Activated naive CD4-positive, alpha-beta T cell treated with anti-CD3 and anti-CD28 coated beads, Interleukin-2, amount 50 U/mL, for 16 hours (primary cell): ENCODE measurements at regions not wholly inside any gene's neighbourhood (a gene's known extent, or its start where the extent isn't known, plus 50 kb on each side); places are given as distances from the start of the nearest gene placed in this dataset.

Experiments used
- DNase-seq: peaks from one replicate; pipeline ENCODE4 v3.0.0-alpha.2; 2020

DNA sequence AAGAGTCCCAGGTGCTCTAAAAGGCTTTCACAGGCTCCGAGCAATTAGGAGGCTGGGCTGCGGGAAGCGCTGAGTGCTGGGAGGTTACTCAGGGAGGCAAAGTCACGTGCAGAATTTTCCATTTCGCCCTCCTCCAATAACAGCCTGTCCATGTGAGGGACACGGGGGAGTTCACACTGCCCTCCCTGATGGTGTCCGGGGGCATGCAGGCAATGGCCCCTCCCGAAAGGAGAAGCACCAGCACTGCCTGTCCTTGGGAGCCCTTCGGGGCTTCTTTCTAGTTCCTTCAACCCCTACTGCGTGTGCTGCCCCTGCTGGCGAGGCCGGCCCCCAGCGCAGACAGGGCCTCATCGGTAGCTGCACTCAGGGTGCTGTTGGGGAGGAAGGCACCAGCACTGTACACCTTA lies 63.1 kb upstream of the HPCAL1 start:
- peak; percentile 6 for DNase-seq

- DNase-seq, result peak; percentile 5
These were observed 62.5 kb upstream of the HPCAL1 start for GRCh38 chr2:10240161-10240681.

DNA sequence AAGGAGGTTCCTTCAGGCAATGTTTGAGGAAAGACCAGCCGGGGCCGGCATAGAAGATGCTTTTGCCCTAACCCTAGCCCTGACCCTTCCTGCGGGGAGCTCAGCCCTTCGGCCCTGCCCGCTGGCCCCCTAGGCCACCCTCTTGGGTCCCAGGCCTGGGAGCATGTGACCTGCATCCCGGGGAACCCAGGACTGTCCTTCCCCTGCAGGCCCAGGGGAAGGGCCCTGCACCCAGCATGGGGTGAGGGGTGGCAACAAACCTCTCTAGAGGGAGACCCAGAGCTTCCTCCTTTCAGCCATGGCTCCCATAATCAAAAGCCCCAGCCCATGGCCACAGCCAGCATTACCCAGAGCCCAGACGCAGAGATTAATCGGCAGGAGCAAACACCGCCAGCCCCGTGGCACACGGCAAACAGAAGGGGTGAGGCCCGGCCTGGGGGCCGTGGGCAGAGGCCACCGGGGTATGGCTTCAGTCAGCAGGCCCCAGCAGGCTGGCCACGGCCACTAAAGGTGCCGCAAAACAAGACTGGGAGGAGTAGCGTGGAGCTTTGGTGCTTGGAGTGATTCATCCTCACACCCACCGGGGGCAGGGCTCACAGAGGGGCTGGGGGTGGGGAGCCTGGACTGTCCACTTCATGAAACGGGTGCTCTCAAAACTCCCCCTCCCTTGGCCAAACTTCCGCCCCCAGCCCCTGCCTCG lies 61.6 kb upstream of the HPCAL1 start:
- peak; percentile 4 for DNase-seq

DNA sequence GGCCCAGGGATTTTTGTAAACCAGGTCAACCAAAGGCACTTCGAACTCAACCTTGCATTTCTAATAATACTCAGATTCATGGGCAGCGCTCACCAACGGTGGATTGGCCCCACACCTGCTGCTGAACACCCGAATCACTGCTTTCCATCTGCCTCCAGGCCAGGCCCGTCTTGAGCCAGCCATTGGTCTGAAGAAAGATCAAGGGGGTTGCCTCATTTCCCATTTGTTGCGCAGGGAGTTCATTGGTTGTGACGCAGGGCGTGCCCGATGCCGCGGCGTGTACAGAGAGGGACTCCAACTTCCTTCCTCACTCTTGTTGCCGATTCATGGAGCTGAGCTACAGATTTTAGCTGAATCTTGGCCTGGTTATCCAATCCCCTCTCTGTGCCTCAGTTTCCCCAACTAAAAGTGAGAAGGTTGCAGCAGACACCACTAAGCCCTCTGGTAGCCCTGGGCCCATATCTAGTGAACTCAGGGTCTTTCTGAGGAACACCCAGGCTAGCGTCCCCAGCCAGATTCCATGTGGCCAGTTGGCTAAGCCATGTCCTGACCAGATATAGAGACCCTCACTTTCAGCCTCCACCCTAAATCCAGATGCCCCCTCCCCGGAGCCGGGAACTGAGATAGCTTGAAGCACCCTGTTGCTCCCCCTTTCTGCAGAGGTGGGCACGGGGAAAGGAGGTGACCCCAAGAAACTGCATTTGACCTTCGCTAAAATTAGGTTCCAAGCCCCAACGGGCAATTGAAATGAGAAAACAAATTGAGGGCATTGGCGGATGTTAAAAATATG lies 60.9 kb upstream of the HPCAL1 start:
- DNase-seq, result peak; percentile 3

DNA sequence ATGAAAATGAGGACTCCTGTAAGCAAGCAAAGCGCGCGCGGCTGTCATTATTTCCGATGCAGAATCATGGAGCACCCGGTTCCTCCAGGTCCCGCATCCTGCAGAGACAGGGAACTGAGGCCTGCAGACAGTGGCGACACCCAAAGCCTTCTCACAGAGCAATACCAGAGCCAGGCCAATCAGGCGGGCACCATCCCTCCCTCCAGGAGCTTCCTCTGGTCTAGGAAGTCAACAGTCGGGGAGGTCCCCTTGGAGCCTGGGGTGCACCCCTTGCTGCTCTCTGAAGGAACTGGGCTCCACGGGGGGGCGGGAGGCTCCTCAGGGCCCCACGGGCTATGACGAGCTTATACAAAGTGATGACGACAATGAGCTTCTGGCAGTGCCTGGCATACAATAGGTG lies 60.3 kb upstream of the HPCAL1 start:
- no peak for DNase-seq

DNA sequence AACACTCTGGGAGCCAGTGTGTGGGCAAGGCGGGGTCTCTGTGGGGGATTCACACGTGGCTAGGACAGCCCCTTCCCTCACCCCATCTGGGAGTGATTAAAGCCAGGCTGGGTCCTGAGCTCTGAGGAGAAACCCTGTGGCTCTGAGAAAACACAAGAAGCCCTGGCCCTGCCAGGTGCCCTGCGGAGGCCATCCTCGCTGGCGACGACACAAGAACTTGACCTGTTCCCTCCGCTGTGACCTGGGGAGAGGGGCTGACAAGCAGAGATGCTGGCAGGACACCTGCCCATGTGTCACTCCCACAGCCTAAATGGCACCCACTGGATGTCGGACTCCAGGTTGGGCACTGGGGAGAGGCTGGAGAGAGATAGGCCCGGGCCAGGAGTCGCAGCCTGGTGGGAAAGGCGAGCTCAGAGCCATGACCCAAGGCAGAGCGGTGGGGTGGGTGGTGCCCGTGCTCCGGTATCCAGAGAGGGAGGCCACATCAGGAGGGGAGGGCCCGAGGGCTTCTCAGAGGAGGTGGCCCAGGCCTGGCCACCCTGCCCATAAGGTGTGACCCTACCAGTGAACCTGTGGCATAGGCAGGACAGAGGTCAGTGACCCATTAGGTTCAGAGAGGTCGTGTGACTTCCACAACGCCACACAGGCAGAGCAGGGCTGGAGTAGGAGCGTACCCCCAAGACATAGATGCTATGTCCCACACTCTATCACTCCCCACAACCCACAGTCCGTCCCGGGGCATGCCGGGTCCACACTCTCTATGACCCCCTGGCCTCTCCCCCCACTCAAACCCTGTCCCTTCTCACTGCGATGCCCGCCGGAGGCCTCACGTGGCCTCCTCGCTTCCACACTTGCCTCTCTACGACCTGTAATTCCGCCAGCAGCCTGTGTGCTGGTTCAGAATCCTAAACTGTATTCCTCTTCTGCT lies 59.4 kb upstream of the HPCAL1 start:
- peak; percentile 8 for DNase-seq

GRCh38 chr2:10243926-10244270 lies 58.8 kb upstream of the HPCAL1 start:
- DNase-seq, result peak; percentile 1

GRCh38 chr2:10245021-10245420 lies 57.7 kb upstream of the HPCAL1 start:
- peak; percentile 3 for DNase-seq

DNA sequence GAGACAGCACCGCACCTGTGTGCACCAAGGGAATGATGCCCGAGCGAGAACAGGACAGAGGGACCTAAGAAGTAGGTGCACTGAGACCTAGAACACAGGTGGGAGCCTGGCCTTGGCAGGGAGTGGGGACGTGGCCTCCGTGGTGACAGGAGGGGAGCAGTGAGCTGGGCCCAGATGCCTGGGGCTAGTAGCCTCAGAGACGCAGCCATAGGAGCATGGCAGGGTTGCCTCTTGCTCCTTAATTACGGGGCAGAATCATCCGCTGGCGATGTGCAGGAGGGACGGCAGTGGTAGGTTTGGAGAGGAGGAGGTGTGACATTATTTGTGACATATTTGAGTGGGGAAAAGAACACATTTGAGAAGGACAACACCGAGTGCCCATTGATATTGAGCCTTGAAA lies 57.0 kb upstream of the HPCAL1 start:
- DNase-seq, result no peak

- DNase-seq, result no peak
These were observed 56.3 kb upstream of the HPCAL1 start for GRCh38 chr2:10246370-10246769.

GRCh38 chr2:10246831-10247230 lies 55.9 kb upstream of the HPCAL1 start:
- DNase-seq, result no peak

DNA sequence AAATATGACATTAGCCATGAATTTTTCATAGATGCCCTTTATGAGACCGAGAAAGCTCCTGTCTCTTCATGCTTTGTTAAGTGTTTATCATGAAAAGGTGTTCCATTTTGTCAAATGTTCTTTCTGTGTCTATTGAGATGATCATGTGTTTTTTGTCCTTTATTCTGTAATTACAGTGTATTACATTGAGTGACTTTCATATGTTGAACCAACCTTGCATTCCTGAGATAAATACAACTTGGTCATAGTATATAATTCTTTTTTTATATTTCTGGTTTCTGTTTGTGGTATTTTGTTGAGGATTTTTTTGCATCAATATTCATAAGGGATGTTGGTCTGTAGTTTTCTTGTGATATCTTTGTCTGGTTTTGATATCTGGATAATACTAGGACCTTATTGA lies 52.9 kb upstream of the HPCAL1 start:
- DNase-seq, result no peak

GRCh38 chr2:10252224-10252623 lies 50.5 kb upstream of the HPCAL1 start:
- DNase-seq, result no peak

DNA sequence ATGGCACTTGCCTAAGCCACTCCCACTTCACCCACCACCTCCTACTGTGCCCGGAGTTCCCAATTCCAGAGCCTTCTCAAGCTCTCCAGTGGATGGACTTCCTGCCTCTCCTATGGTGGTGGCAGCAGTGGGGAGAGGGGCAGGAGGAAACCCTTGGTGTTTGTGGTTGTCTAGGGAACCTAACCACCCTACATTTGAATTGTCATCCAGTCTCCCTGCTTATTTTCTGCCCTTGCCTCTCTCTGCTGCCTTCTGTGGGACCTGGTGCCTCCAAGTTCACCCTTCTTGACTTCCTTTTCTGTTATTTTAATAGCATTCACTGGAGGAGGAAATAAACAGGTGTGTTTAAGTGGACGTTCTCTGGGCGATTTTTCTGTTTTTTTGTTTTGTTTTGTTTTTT lies 50.0 kb upstream of the HPCAL1 start:
- no peak for DNase-seq
